ENCODE measurements at regions not wholly inside any gene's neighbourhood (a gene's known extent, or its start where the extent isn't known, plus 50 kb on each side); places are given as distances from the start of the nearest gene placed in this dataset.

DNA sequence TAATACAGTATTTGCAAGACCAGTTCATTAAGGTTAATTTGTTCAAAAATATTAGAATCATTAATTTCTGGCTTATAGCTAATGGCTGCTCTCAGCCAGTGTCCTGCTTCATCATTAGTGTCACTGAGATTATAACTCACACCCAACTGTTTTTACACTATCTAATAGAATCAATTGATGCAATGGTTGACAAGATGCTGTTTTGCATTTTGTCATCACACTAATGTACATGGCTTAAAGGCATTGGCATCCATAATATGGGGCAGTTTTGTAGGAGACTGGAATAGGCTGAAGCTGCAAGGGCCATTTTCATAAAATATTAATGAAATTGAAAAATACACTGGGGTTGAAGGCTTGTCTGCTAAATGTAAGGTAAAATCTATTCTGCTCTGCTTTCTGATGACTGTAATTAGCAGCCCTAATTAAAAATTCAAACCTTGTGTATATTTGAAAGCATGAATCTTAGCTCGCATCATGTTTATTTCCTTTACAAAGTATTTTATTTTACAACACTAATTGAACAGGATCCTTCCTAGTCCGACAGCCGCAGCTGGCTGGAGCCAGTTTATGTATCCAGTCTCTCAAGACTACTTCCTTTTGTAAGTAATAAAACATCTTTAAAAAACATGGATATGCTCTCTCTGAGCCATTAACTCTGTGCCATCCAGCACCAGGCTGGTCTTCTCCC is 296.7 kb downstream of the POU4F1 start:
- TF ChIP-seq EP300 (IDR thresholded peaks at IDR 0.05), result no peak
- TF ChIP-seq, protein P1, sequence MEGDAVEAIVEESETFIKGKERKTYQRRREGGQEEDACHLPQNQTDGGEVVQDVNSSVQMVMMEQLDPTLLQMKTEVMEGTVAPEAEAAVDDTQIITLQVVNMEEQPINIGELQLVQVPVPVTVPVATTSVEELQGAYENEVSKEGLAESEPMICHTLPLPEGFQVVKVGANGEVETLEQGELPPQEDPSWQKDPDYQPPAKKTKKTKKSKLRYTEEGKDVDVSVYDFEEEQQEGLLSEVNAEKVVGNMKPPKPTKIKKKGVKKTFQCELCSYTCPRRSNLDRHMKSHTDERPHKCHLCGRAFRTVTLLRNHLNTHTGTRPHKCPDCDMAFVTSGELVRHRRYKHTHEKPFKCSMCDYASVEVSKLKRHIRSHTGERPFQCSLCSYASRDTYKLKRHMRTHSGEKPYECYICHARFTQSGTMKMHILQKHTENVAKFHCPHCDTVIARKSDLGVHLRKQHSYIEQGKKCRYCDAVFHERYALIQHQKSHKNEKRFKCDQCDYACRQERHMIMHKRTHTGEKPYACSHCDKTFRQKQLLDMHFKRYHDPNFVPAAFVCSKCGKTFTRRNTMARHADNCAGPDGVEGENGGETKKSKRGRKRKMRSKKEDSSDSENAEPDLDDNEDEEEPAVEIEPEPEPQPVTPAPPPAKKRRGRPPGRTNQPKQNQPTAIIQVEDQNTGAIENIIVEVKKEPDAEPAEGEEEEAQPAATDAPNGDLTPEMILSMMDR (IDR thresholded peaks at IDR 0.05), result no peak
